ENCODE measurements at regions not wholly inside any gene's neighbourhood (a gene's known extent, or its start where the extent isn't known, plus 50 kb on each side); places are given as distances from the start of the nearest gene placed in this dataset.

- TF ChIP-seq, protein P1, sequence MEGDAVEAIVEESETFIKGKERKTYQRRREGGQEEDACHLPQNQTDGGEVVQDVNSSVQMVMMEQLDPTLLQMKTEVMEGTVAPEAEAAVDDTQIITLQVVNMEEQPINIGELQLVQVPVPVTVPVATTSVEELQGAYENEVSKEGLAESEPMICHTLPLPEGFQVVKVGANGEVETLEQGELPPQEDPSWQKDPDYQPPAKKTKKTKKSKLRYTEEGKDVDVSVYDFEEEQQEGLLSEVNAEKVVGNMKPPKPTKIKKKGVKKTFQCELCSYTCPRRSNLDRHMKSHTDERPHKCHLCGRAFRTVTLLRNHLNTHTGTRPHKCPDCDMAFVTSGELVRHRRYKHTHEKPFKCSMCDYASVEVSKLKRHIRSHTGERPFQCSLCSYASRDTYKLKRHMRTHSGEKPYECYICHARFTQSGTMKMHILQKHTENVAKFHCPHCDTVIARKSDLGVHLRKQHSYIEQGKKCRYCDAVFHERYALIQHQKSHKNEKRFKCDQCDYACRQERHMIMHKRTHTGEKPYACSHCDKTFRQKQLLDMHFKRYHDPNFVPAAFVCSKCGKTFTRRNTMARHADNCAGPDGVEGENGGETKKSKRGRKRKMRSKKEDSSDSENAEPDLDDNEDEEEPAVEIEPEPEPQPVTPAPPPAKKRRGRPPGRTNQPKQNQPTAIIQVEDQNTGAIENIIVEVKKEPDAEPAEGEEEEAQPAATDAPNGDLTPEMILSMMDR (IDR thresholded peaks at IDR 0.05) = no peak
- no peak for TF ChIP-seq POLR2A (IDR thresholded peaks at IDR 0.05)
Measured at GRCh38 chr1:238281418-238281817, 390.7 kb upstream of the ZP4 start.
